ENCODE measurements at regions not wholly inside any gene's neighbourhood (a gene's known extent, or its start where the extent isn't known, plus 50 kb on each side); places are given as distances from the start of the nearest gene placed in this dataset.

DNA sequence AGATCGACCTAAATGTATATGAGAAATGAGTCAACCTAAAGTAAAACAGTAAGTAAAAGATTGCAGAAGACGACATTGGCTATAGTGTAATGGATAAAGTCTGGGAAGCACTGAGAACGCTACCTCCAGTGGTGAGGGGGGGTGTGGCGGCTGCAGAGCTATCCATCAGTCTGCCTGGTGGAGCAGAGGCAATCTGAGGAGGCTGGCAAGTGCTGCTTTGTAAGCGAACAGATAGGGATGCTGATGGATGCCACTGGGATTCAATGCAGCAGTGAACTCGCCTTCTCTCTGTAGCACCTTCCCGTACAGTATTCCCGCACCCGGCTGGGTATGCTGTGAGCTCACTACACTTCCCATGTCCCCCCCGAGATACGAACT lies 261.5 kb downstream of the NSG2 start:
- H2AFZ ChIP-seq (ENCODE audit: low read length): no peak overlapping the region
- no peak overlapping the region for H3K9ac ChIP-seq (replicated peaks in 1 of 4; ENCODE audit: extremely low read depth in 1 of 4, low read depth in 3 of 4, low read length in 3 of 4)
- no peak overlapping the region for H3K4me3 ChIP-seq (ENCODE audit: extremely low read depth in 1 of 4, insufficient read depth in 2 of 4, low read depth in 3 of 4, low read length in 4 of 4)
- H3K4me2 ChIP-seq (ENCODE audit: insufficient read depth in 1 of 2, low read depth in 2 of 2, low read length in 2 of 2): no peak overlapping the region
- ChIA-PET POLR2A (ENCODE audit: partially characterized antibody) (interaction anchor here (0.7 to 0.9 kb wide), 2 partner anchors 102 to 237 kb away, joined by 3 read pairs; no protein-coding TSS in a partner anchor), CTCF (ENCODE audit: partially characterized antibody) (interaction anchor here (1.3 to 13.2 kb wide), 7 partner anchors 10 to 260 kb away, joined by 3 to 174 read pairs (median 4); partner anchors contain the start of gene NSG2)
- no peak overlapping the region for H2BK20ac ChIP-seq (ENCODE audit: low read length)
- H3K4ac ChIP-seq (replicated peaks; ENCODE audit: insufficient read length, low read depth, low read length): no peak overlapping the region
- no peaks in the 10 kb centered on the region for H3K79me1 ChIP-seq (ENCODE audit: low read depth, low read length)
- H3K36me3 ChIP-seq (ENCODE audit: control insufficient read depth in 2 of 4, insufficient read depth in 4 of 4, low read length in 3 of 4): no peaks in the 10 kb centered on the region
- no peaks in the 10 kb centered on the region for H4K20me1 ChIP-seq (replicated peaks in 1 of 2; ENCODE audit: control insufficient read depth in 1 of 2, insufficient read depth in 2 of 2, low read length in 2 of 2)
- peaks cover 0 to 6% (median 2%) of the 10 kb centered on the region in 4 experiments; a peak in 3 of 7 replicates for H3K4me1 ChIP-seq (replicated peaks in 1 of 4; ENCODE audit: control insufficient read depth in 3 of 4, insufficient read depth in 4 of 4, low read length in 3 of 4)
- no peak overlapping the region for H3K23ac ChIP-seq (ENCODE audit: insufficient read length)
- no peak overlapping the region for H2BK5ac ChIP-seq (ENCODE audit: low read depth, low read length)
- peaks cover 4% of the 10 kb centered on the region; the same call in 1 of the 2 replicates for H3K23me2 ChIP-seq (ENCODE audit: low read depth, low read length)
- DNase-seq (ENCODE audit: low read depth in 1 of 2, low spot score in 2 of 2): peak in 1 of 2 experiments; percentile 44
- H3K9me3 ChIP-seq (ENCODE audit: insufficient read depth in 2 of 2, low read depth in 1 of 2, low read length in 1 of 2): no peaks in the 10 kb centered on the region
- no peak overlapping the region for H2BK120ac ChIP-seq (replicated peaks; ENCODE audit: low read depth, low read length)
- H2AK5ac ChIP-seq (ENCODE audit: low read depth, low read length): no peak overlapping the region
- no peak overlapping the region for H3K14ac ChIP-seq (ENCODE audit: insufficient read length)
- H3K79me2 ChIP-seq (ENCODE audit: control insufficient read depth in 1 of 2, insufficient read depth in 2 of 2, low read length in 2 of 2): no peaks in the 10 kb centered on the region
- 69% methylated on average over 11 of the region's 11 CpGs; no CpG with 5 or more reads in 1 of the 2 experiments for WGBS, 2 experiments (ENCODE audit: extremely low coverage in 1 of 2, insufficient coverage in 1 of 2, insufficient read length in 1 of 2, insufficient replicate concordance in 2 of 2, low coverage in 1 of 2, low lambda C conversion rate in 2 of 2, missing lambda C conversion rate in 1 of 2)
- TF ChIP-seq POU5F1 (IDR thresholded peaks at IDR 0.05; ENCODE audit: low read depth, low read length) (no peak), RAD21 (IDR thresholded peaks at IDR 0.05 in 1 of 2, conservative IDR thresholded peaks at IDR 0.05 in 1 of 2; ENCODE audit: low read depth in 2 of 2, low read length in 2 of 2) (peak; percentile 16 to 27; a peak in 2 of 4 replicates), CBX8 (IDR thresholded peaks at IDR 0.05; ENCODE audit: borderline replicate concordance, low read depth, low read length) (no peak), SP2 (IDR thresholded peaks at IDR 0.05; ENCODE audit: low read length) (no peak)
- TF ChIP-seq, protein P1, sequence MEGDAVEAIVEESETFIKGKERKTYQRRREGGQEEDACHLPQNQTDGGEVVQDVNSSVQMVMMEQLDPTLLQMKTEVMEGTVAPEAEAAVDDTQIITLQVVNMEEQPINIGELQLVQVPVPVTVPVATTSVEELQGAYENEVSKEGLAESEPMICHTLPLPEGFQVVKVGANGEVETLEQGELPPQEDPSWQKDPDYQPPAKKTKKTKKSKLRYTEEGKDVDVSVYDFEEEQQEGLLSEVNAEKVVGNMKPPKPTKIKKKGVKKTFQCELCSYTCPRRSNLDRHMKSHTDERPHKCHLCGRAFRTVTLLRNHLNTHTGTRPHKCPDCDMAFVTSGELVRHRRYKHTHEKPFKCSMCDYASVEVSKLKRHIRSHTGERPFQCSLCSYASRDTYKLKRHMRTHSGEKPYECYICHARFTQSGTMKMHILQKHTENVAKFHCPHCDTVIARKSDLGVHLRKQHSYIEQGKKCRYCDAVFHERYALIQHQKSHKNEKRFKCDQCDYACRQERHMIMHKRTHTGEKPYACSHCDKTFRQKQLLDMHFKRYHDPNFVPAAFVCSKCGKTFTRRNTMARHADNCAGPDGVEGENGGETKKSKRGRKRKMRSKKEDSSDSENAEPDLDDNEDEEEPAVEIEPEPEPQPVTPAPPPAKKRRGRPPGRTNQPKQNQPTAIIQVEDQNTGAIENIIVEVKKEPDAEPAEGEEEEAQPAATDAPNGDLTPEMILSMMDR (IDR thresholded peaks at IDR 0.05; ENCODE audit: control extremely low read depth in 1 of 3, insufficient read depth in 1 of 3, low read depth in 1 of 3, low read length in 3 of 3): peak in 2 of 3 experiments; percentile 22 to 29; a peak in 2 of 4 replicates
- no peak overlapping the region for H4K5ac ChIP-seq (ENCODE audit: insufficient read length, low read depth, low read length)
- H3K27me3 ChIP-seq (replicated peaks in 1 of 4; ENCODE audit: control insufficient read depth in 3 of 4, extremely low read depth in 1 of 4, insufficient read depth in 3 of 4, low read length in 3 of 4): no peaks in the 10 kb centered on the region; a peak in 1 of 7 replicates
- no peak for FAIRE-seq
- H3K56ac ChIP-seq (replicated peaks; ENCODE audit: insufficient read length, low read depth, low read length): no peak overlapping the region
- no peak overlapping the region for H3K27ac ChIP-seq (ENCODE audit: low read depth, low read length)
- no peak overlapping the region for H4K8ac ChIP-seq (ENCODE audit: extremely low read depth, insufficient read depth, low read length)
- H2BK12ac ChIP-seq (ENCODE audit: low read depth, low read length): no peak overlapping the region
- H2BK15ac ChIP-seq (ENCODE audit: low read length): no peak overlapping the region
- H4K91ac ChIP-seq (replicated peaks; ENCODE audit: insufficient read length, low read length): no peak overlapping the region
- no peak overlapping the region for H3K18ac ChIP-seq (ENCODE audit: extremely low read depth, low read length)
